ENCODE measurements at regions not wholly inside any gene's neighbourhood (a gene's known extent, or its start where the extent isn't known, plus 50 kb on each side); places are given as distances from the start of the nearest gene placed in this dataset.

- no peaks in the 10 kb centered on the region for H3K9me3 ChIP-seq (ENCODE audit: insufficient read depth, low read length)
- no peak for TF ChIP-seq EZH2phosphoT487 (conservative IDR thresholded peaks at IDR 0.05; ENCODE audit: low read length)
- TF ChIP-seq CTCF (IDR thresholded peaks at IDR 0.05; ENCODE audit: insufficient read depth, low read length, poor library complexity, severe bottlenecking): no peak
- H3K27me3 ChIP-seq (ENCODE audit: low read length): no peaks in the 10 kb centered on the region
Observed at GRCh38 chr9:86891091-86891490, 56.2 kb downstream of the GAS1 start.

GRCh38 chr9:86885232-86885631, 62.1 kb downstream of the GAS1 start:
- no peak overlapping the region for H2AFZ ChIP-seq (ENCODE audit: low read depth, low read length, severe bottlenecking)
- H3F3A ChIP-seq (ENCODE audit: insufficient read depth): no peaks in the 10 kb centered on the region
- no peaks in the 10 kb centered on the region for H3K27me3 ChIP-seq (ENCODE audit: low read length)

More at GRCh38 chr9:86891091-86891490, 56.2 kb downstream of the GAS1 start:
- H3K79me2 ChIP-seq (ENCODE audit: insufficient read depth, low read length): no peaks in the 10 kb centered on the region
- H3K4me2 ChIP-seq (ENCODE audit: low read depth, low read length, poor library complexity, severe bottlenecking): no peak overlapping the region
- H4K20me1 ChIP-seq (ENCODE audit: low read depth, low read length): no peaks in the 10 kb centered on the region
- no peaks in the 10 kb centered on the region for H3K36me3 ChIP-seq (ENCODE audit: low read length)
- no peak overlapping the region for H3K9ac ChIP-seq (ENCODE audit: low read length)
- no peaks in the 10 kb centered on the region for H3F3A ChIP-seq (ENCODE audit: insufficient read depth)
- no peak overlapping the region for H3K4me3 ChIP-seq (ENCODE audit: insufficient read depth, low read length, poor library complexity, severe bottlenecking)
- H3K9me2 ChIP-seq (replicated peaks; ENCODE audit: insufficient read depth, low read length): no peaks in the 10 kb centered on the region
- no peak overlapping the region for H3K27ac ChIP-seq (ENCODE audit: low read depth, low read length)
- H2AFZ ChIP-seq (ENCODE audit: low read depth, low read length, severe bottlenecking): no peak overlapping the region

GRCh38 chr9:86876621-86877196, 70.6 kb downstream of the GAS1 start:
- Histone ChIP-seq H3K27me3 (ENCODE audit: low read length) (no peaks in the 10 kb centered on the region), H3K27ac (ENCODE audit: low read depth, low read length) (no peak overlapping the region), H3K9me2 (replicated peaks; ENCODE audit: insufficient read depth, low read length) (no peaks in the 10 kb centered on the region), H3K9ac (ENCODE audit: low read length) (no peak overlapping the region), H2AFZ (ENCODE audit: low read depth, low read length, severe bottlenecking) (no peak overlapping the region), H4K20me1 (ENCODE audit: low read depth, low read length) (no peaks in the 10 kb centered on the region), H3K9me3 (ENCODE audit: insufficient read depth, low read length) (no peaks in the 10 kb centered on the region), H3K79me2 (ENCODE audit: insufficient read depth, low read length) (no peaks in the 10 kb centered on the region), H3F3A (ENCODE audit: insufficient read depth) (no peaks in the 10 kb centered on the region), H3K36me3 (ENCODE audit: low read length) (no peaks in the 10 kb centered on the region), H3K4me3 (ENCODE audit: insufficient read depth, low read length, poor library complexity, severe bottlenecking) (no peak overlapping the region), H3K4me2 (ENCODE audit: low read depth, low read length, poor library complexity, severe bottlenecking) (no peak overlapping the region)
- TF ChIP-seq EZH2phosphoT487 (conservative IDR thresholded peaks at IDR 0.05; ENCODE audit: low read length) (no peak), CTCF (IDR thresholded peaks at IDR 0.05; ENCODE audit: insufficient read depth, low read length, poor library complexity, severe bottlenecking) (no peak)

More at GRCh38 chr9:86885232-86885631, 62.1 kb downstream of the GAS1 start:
- Histone ChIP-seq H3K36me3 (ENCODE audit: low read length) (no peaks in the 10 kb centered on the region), H3K9me2 (replicated peaks; ENCODE audit: insufficient read depth, low read length) (no peaks in the 10 kb centered on the region), H3K4me2 (ENCODE audit: low read depth, low read length, poor library complexity, severe bottlenecking) (no peak overlapping the region), H3K27ac (ENCODE audit: low read depth, low read length) (no peak overlapping the region), H3K79me2 (ENCODE audit: insufficient read depth, low read length) (no peaks in the 10 kb centered on the region), H3K9ac (ENCODE audit: low read length) (no peak overlapping the region), H3K9me3 (ENCODE audit: insufficient read depth, low read length) (no peaks in the 10 kb centered on the region), H3K4me3 (ENCODE audit: insufficient read depth, low read length, poor library complexity, severe bottlenecking) (no peak overlapping the region), H4K20me1 (ENCODE audit: low read depth, low read length) (no peaks in the 10 kb centered on the region)
- TF ChIP-seq EZH2phosphoT487 (conservative IDR thresholded peaks at IDR 0.05; ENCODE audit: low read length) (no peak), CTCF (IDR thresholded peaks at IDR 0.05; ENCODE audit: insufficient read depth, low read length, poor library complexity, severe bottlenecking) (no peak)
